Breast epithelium (tissue), 3 donors: ENCODE measurements at regions not wholly inside any gene's neighbourhood (a gene's known extent, or its start where the extent isn't known, plus 50 kb on each side); places are given as distances from the start of the nearest gene placed in this dataset.

Experiments used
- POLR2A ChIP-seq: fragments of 450-650 bp; IDR thresholded peaks from one replicate; pipeline ENCODE4 v1.6.1; 2016; ENCODE audit warnings: antibody characterized with exemption, mild to moderate bottlenecking, moderate library complexity
- TF ChIP-seq, protein P1 (sequence below), 3 donors: fragments of 450-650 bp; IDR thresholded peaks; one replicate each; pipeline ENCODE4 v1.5.1; 2016 to 2017; ENCODE audit warnings: antibody characterized with exemption in 3 of 3, mild to moderate bottlenecking in 3 of 3, moderate library complexity in 3 of 3

- TF ChIP-seq, protein P1, sequence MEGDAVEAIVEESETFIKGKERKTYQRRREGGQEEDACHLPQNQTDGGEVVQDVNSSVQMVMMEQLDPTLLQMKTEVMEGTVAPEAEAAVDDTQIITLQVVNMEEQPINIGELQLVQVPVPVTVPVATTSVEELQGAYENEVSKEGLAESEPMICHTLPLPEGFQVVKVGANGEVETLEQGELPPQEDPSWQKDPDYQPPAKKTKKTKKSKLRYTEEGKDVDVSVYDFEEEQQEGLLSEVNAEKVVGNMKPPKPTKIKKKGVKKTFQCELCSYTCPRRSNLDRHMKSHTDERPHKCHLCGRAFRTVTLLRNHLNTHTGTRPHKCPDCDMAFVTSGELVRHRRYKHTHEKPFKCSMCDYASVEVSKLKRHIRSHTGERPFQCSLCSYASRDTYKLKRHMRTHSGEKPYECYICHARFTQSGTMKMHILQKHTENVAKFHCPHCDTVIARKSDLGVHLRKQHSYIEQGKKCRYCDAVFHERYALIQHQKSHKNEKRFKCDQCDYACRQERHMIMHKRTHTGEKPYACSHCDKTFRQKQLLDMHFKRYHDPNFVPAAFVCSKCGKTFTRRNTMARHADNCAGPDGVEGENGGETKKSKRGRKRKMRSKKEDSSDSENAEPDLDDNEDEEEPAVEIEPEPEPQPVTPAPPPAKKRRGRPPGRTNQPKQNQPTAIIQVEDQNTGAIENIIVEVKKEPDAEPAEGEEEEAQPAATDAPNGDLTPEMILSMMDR (IDR thresholded peaks at IDR 0.05) = no peak
- TF ChIP-seq POLR2A = no peak
Observed at GRCh38 chr18:61605376-61606067, 272.3 kb downstream of the CDH20 start.
